Right ventricle myocardium superior (tissue), 1 donor: ENCODE measurements at regions not wholly inside any gene's neighbourhood (a gene's known extent, or its start where the extent isn't known, plus 50 kb on each side); places are given as distances from the start of the nearest gene placed in this dataset.

Experiments used
- ATAC-seq: fragments of 200-7000 bp; cut with Tn5 transposase; one replicate; pipeline ENCODE4 v1.9.1; 2020; ENCODE audit warnings: mild to moderate bottlenecking; ENCODE audit not compliant: poor library complexity
- DNase-seq: peaks from one replicate; pipeline ENCODE4 v3.0.0-alpha.2; 2020
- intact Hi-C: fragments of 100-400 bp; cut with DNase I; formaldehyde crosslinking; loops from one replicate; pipeline ENCODE4 v1.11.2; 2022
- donor health status: DM: no; HTN: yes; CAD: no; lungs with severe emphysema.

- DNase-seq (no peak), ATAC-seq (no peak)
- intact Hi-C loops = no loop called here
Observed at GRCh38 chr16:79863128-79864031, 262.8 kb upstream of the MAF start.

- ATAC-seq = no peak
- intact Hi-C loops = no loop called here
- DNase-seq = no peak
Observed at GRCh38 chr16:79862601-79863000, 262.1 kb upstream of the MAF start.

- ATAC-seq (no peak), DNase-seq (no peak)
- intact Hi-C loops = no loop called here
Observed at GRCh38 chr16:79856581-79856980, 256.0 kb upstream of the MAF start.

GRCh38 chr16:79850348-79850747 is 249.8 kb upstream of the MAF start:
- intact Hi-C loops = no loop called here
- no peak for ATAC-seq
- DNase-seq = no peak

GRCh38 chr16:79849119-79849518 is 248.6 kb upstream of the MAF start:
- intact Hi-C loops = no loop called here
- DNase-seq (no peak), ATAC-seq (no peak)

- ATAC-seq (no peak), DNase-seq (no peak)
- intact Hi-C loops = no loop called here
Observed at GRCh38 chr16:79848719-79849118, 248.2 kb upstream of the MAF start.

- ATAC-seq = no peak
- DNase-seq = no peak
Observed at GRCh38 chr16:79847569-79847968, 247.0 kb upstream of the MAF start.

GRCh38 chr16:79847101-79847500 is 246.6 kb upstream of the MAF start:
- ATAC-seq = no peak

More at GRCh38 chr16:79847569-79847968, 247.0 kb upstream of the MAF start:
- intact Hi-C loops = no loop called here

GRCh38 chr16:79845734-79846135 is 245.2 kb upstream of the MAF start:
- intact Hi-C loops = no loop called here
- DNase-seq (no peak), ATAC-seq (no peak)

More at GRCh38 chr16:79847101-79847500, 246.6 kb upstream of the MAF start:
- intact Hi-C loops = no loop called here
- no peak for DNase-seq

GRCh38 chr16:79845033-79845733 is 244.6 kb upstream of the MAF start:
- intact Hi-C loops = no loop called here
- no peak for ATAC-seq
- no peak for DNase-seq

- ATAC-seq = no peak
- intact Hi-C loops = no loop called here
- no peak for DNase-seq
Observed at GRCh38 chr16:79844603-79845002, 244.1 kb upstream of the MAF start.

- intact Hi-C loops = no loop called here
- ATAC-seq = no peak
- no peak for DNase-seq
Observed at GRCh38 chr16:79843631-79844043, 243.1 kb upstream of the MAF start.

GRCh38 chr16:79843145-79843544 is 242.6 kb upstream of the MAF start:
- intact Hi-C loops = no loop called here
- DNase-seq = no peak

GRCh38 chr16:79842197-79842596 is 241.7 kb upstream of the MAF start:
- intact Hi-C loops = no loop called here
- ATAC-seq (no peak), DNase-seq (no peak)

More at GRCh38 chr16:79843145-79843544, 242.6 kb upstream of the MAF start:
- no peak for ATAC-seq

- intact Hi-C loops = no loop called here
- peak; percentile 48 for DNase-seq
- peak; percentile 79 for ATAC-seq
Observed at GRCh38 chr16:79839466-79840341, 239.2 kb upstream of the MAF start.

- peak; percentile 43 for DNase-seq
- ATAC-seq = peak; percentile 69
- intact Hi-C loops = no loop called here
Observed at GRCh38 chr16:79838496-79839259, 238.1 kb upstream of the MAF start.

GRCh38 chr16:79836144-79836543 is 235.6 kb upstream of the MAF start:
- intact Hi-C loops = no loop called here
- no peak for ATAC-seq
- DNase-seq = no peak

GRCh38 chr16:79835194-79835593 is 234.7 kb upstream of the MAF start:
- ATAC-seq (no peak), DNase-seq (no peak)
- intact Hi-C loops = no loop called here
